HG03060 (cell line): ENCODE measurements at regions not wholly inside any gene's neighbourhood (a gene's known extent, or its start where the extent isn't known, plus 50 kb on each side); places are given as distances from the start of the nearest gene placed in this dataset.

Experiments used
- ATAC-seq: cut with Tn5 transposase; IDR thresholded peaks from one replicate; pipeline ENCODE4 v1.9.1; 2021; ENCODE audit warnings: low read depth, moderate number of reproducible peaks; ENCODE audit not compliant: unreplicated experiment

GRCh38 chr16:14337303-14338191 lies 266.4 kb downstream of the MRTFB start:
- ATAC-seq, result no peak

GRCh38 chr16:14335297-14335696 lies 264.2 kb downstream of the MRTFB start:
- no peak for ATAC-seq

- ATAC-seq, result no peak
Observed at GRCh38 chr16:14334366-14335080, 263.4 kb downstream of the MRTFB start.

- no peak for ATAC-seq
Observed at GRCh38 chr16:14333361-14333760, 262.2 kb downstream of the MRTFB start.

- ATAC-seq, result no peak
Observed at GRCh38 chr16:14331020-14331419, 259.9 kb downstream of the MRTFB start.

GRCh38 chr16:14329727-14330350 lies 258.7 kb downstream of the MRTFB start:
- ATAC-seq, result no peak

GRCh38 chr16:14325502-14326401 lies 254.6 kb downstream of the MRTFB start:
- no peak for ATAC-seq

GRCh38 chr16:14324581-14324980 lies 253.5 kb downstream of the MRTFB start:
- no peak for ATAC-seq

- ATAC-seq, result no peak
Observed at GRCh38 chr16:14322186-14322585, 251.1 kb downstream of the MRTFB start.

- no peak for ATAC-seq
Observed at GRCh38 chr16:14321542-14321941, 250.4 kb downstream of the MRTFB start.

- no peak for ATAC-seq
Observed at GRCh38 chr16:14320406-14320805, 249.3 kb downstream of the MRTFB start.
